ENCODE measurements at regions not wholly inside any gene's neighbourhood (a gene's known extent, or its start where the extent isn't known, plus 50 kb on each side); places are given as distances from the start of the nearest gene placed in this dataset.

- no peak for TF ChIP-seq REST (IDR thresholded peaks at IDR 0.05; ENCODE audit: insufficient read depth in 1 of 2, low read depth in 2 of 2, low read length in 2 of 2)
- no peak for TF ChIP-seq POLR2AphosphoS5 (IDR thresholded peaks at IDR 0.05; ENCODE audit: low read depth, low read length)
- TF ChIP-seq TAF1 (IDR thresholded peaks at IDR 0.05; ENCODE audit: borderline replicate concordance, insufficient read depth, low read length), result no peak
- no peak for TF ChIP-seq FOXP2 (optimal IDR thresholded peaks at IDR 0.05; ENCODE audit: borderline replicate concordance, extremely low read depth, extremely low read length, insufficient read depth)
Observed at GRCh38 chr14:84809158-84809557, 720.8 kb upstream of the FLRT2 start.
